ENCODE measurements at regions not wholly inside any gene's neighbourhood (a gene's known extent, or its start where the extent isn't known, plus 50 kb on each side); places are given as distances from the start of the nearest gene placed in this dataset.

DNA sequence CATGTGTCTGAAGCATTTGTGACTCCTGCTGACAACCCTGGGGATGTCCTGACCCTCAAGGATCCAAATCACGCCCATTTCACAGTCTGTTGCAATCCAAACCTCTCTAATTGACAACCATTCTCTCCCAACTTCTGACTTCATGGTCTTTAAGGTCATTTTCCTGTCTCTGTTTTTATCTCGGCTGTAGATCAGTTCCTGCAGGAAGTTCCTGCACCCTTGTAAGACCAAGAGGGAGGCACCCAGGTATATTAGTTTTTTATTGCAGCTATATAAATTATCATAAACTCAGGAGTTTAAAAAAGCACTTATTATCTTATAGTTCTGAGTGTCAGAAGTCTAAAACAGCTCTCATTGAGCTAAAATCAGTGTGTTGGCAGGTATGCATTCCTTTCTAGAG is 166.8 kb downstream of the BTBD3 start:
- Histone ChIP-seq H3K23ac (ENCODE audit: insufficient read length) (no peak overlapping the region), H3K56ac (replicated peaks; ENCODE audit: insufficient read length, low read depth, low read length) (no peak overlapping the region), H3K9ac (replicated peaks in 1 of 4; ENCODE audit: extremely low read depth in 1 of 4, low read depth in 3 of 4, low read length in 3 of 4) (no peak overlapping the region), H3K79me1 (ENCODE audit: low read depth, low read length) (no peaks in the 10 kb centered on the region), H3K36me3 (ENCODE audit: control insufficient read depth in 2 of 4, insufficient read depth in 4 of 4, low read length in 3 of 4) (no peaks in the 10 kb centered on the region), H2BK5ac (ENCODE audit: low read depth, low read length) (no peak overlapping the region), H3K4me1 (replicated peaks in 1 of 4; ENCODE audit: control insufficient read depth in 3 of 4, insufficient read depth in 4 of 4, low read length in 3 of 4) (no peaks in the 10 kb centered on the region), H3K27me3 (replicated peaks in 1 of 4; ENCODE audit: control insufficient read depth in 3 of 4, extremely low read depth in 1 of 4, insufficient read depth in 3 of 4, low read length in 3 of 4) (no peaks in the 10 kb centered on the region), H2BK12ac (ENCODE audit: low read depth, low read length) (no peak overlapping the region), H3K18ac (ENCODE audit: extremely low read depth, low read length) (no peak overlapping the region), H4K5ac (ENCODE audit: insufficient read length, low read depth, low read length) (no peak overlapping the region), H2BK20ac (ENCODE audit: low read length) (no peak overlapping the region), H2BK120ac (replicated peaks; ENCODE audit: low read depth, low read length) (no peak overlapping the region), H3K9me3 (ENCODE audit: insufficient read depth in 2 of 2, low read depth in 1 of 2, low read length in 1 of 2) (no peaks in the 10 kb centered on the region), H2BK15ac (ENCODE audit: low read length) (no peak overlapping the region), H2AK5ac (ENCODE audit: low read depth, low read length) (no peak overlapping the region), H4K20me1 (replicated peaks in 1 of 2; ENCODE audit: control insufficient read depth in 1 of 2, insufficient read depth in 2 of 2, low read length in 2 of 2) (no peaks in the 10 kb centered on the region), H3K4me3 (ENCODE audit: extremely low read depth in 1 of 4, insufficient read depth in 2 of 4, low read depth in 3 of 4, low read length in 4 of 4) (no peak overlapping the region), H4K8ac (ENCODE audit: extremely low read depth, insufficient read depth, low read length) (no peak overlapping the region), H3K23me2 (ENCODE audit: low read depth, low read length) (no peaks in the 10 kb centered on the region), H3K4me2 (ENCODE audit: insufficient read depth in 1 of 2, low read depth in 2 of 2, low read length in 2 of 2) (no peak overlapping the region), H3K4ac (replicated peaks; ENCODE audit: insufficient read length, low read depth, low read length) (no peak overlapping the region), H3K79me2 (ENCODE audit: control insufficient read depth in 1 of 2, insufficient read depth in 2 of 2, low read length in 2 of 2) (no peaks in the 10 kb centered on the region), H3K27ac (ENCODE audit: low read depth, low read length) (no peak overlapping the region), H2AFZ (ENCODE audit: low read length) (no peak overlapping the region), H3K14ac (ENCODE audit: insufficient read length) (no peak overlapping the region), H4K91ac (replicated peaks; ENCODE audit: insufficient read length, low read length) (no peak overlapping the region)
- FAIRE-seq, result no peak
- WGBS, 2 experiments (ENCODE audit: extremely low coverage in 1 of 2, insufficient coverage in 1 of 2, insufficient read length in 1 of 2, insufficient replicate concordance in 2 of 2, low coverage in 1 of 2, low lambda C conversion rate in 2 of 2, missing lambda C conversion rate in 1 of 2), result 100% methylated on average over 2 of the region's 2 CpGs; no CpG with 5 or more reads in 1 of the 2 experiments
- TF ChIP-seq POLR2AphosphoS5 (IDR thresholded peaks at IDR 0.05; ENCODE audit: low read depth, low read length) (no peak), RAD21 (IDR thresholded peaks at IDR 0.05 in 1 of 2, conservative IDR thresholded peaks at IDR 0.05 in 1 of 2; ENCODE audit: low read depth in 2 of 2, low read length in 2 of 2) (no peak), POLR2A (IDR thresholded peaks at IDR 0.05; ENCODE audit: control extremely low read depth in 1 of 2, low read depth in 2 of 2, low read length in 2 of 2) (no peak), SIRT6 (IDR thresholded peaks at IDR 0.05; ENCODE audit: low read length) (no peak), RXRA (IDR thresholded peaks at IDR 0.05; ENCODE audit: insufficient read depth, low read depth, low read length) (no peak), BCL11A (IDR thresholded peaks at IDR 0.05; ENCODE audit: low read depth in 2 of 2, low read length in 2 of 2) (no peak), SP1 (IDR thresholded peaks at IDR 0.05; ENCODE audit: low read depth, low read length) (no peak), YY1 (IDR thresholded peaks at IDR 0.05; ENCODE audit: low read depth, low read length) (no peak)
- TF ChIP-seq, protein P1, sequence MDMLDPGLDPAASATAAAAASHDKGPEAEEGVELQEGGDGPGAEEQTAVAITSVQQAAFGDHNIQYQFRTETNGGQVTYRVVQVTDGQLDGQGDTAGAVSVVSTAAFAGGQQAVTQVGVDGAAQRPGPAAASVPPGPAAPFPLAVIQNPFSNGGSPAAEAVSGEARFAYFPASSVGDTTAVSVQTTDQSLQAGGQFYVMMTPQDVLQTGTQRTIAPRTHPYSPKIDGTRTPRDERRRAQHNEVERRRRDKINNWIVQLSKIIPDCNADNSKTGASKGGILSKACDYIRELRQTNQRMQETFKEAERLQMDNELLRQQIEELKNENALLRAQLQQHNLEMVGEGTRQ (IDR thresholded peaks at IDR 0.05; ENCODE audit: low read length), result no peak
- CTCF ChIA-PET (ENCODE audit: partially characterized antibody), result no interaction called here
- no peak for DNase-seq (ENCODE audit: low read depth in 1 of 2, low spot score in 2 of 2)
- POLR2A ChIA-PET (ENCODE audit: partially characterized antibody), result no interaction called here

Data from H1 (cell line).